H1 (cell line): ENCODE measurements at regions not wholly inside any gene's neighbourhood (a gene's known extent, or its start where the extent isn't known, plus 50 kb on each side); places are given as distances from the start of the nearest gene placed in this dataset.

Experiments used
- CTCF ChIA-PET: fragments of 300-600 bp; sonication (Branson Sonifier 250); formaldehyde crosslinking; loops from one replicate; lab custom pipeline; 2021; ENCODE audit not compliant: partially characterized antibody; lab: Charles Lee
- POLR2A ChIA-PET: fragments of 300-600 bp; sonication (Branson Sonifier 250); formaldehyde crosslinking; loops from one replicate; lab custom pipeline; 2021; ENCODE audit warnings: inconsistent platforms; ENCODE audit not compliant: partially characterized antibody; lab: Charles Lee
- DNase-seq, 2 experiments: peaks; one replicate each; pipeline versions ENCODE4 v3.0.0 to v3.0.0-alpha.2; 2010 to 2022; ENCODE audit warnings: low spot score in 2 of 2, low read depth in 1 of 2, mixed read lengths in 1 of 2
- FAIRE-seq: peaks from 2 replicates; lab custom pipeline; 2011; peaks lifted over from hg19 to GRCh38; lab: Jason Lieb, UNC
- H2AFZ ChIP-seq: 2 replicates; pipeline ENCODE4 v1.8.1; 2012; ENCODE audit warnings: low read length, inconsistent platforms
- H2AK5ac ChIP-seq: 2 replicates; pipeline ENCODE4 v1.6.1; 2013; ENCODE audit warnings: low read depth, low read length
- H2BK120ac ChIP-seq: replicated peaks from 2 replicates; pipeline ENCODE3; 2013; ENCODE audit warnings: low read depth, low read length, inconsistent platforms
- H2BK12ac ChIP-seq: 2 replicates; pipeline ENCODE4 v1.6.1; 2013; ENCODE audit warnings: low read depth, low read length
- H2BK15ac ChIP-seq: 2 replicates; pipeline ENCODE4 v1.6.1; 2013; ENCODE audit warnings: low read length
- H2BK20ac ChIP-seq: 2 replicates; pipeline ENCODE4 v1.6.1; 2013; ENCODE audit warnings: low read length
- H2BK5ac ChIP-seq: 2 replicates; pipeline ENCODE4 v1.6.1; 2013; ENCODE audit warnings: low read depth, low read length
- H3K14ac ChIP-seq: 2 replicates; pipeline ENCODE4 v1.6.1; 2013; ENCODE audit warnings: inconsistent platforms; ENCODE audit not compliant: insufficient read length
- H3K18ac ChIP-seq: 2 replicates; pipeline ENCODE4 v1.6.1; 2013; ENCODE audit warnings: low read length; ENCODE audit errors: extremely low read depth
- H3K23ac ChIP-seq: 2 replicates; pipeline ENCODE4 v1.6.1; 2013; ENCODE audit warnings: inconsistent platforms; ENCODE audit not compliant: insufficient read length
- H3K23me2 ChIP-seq: 2 replicates; pipeline ENCODE4 v1.6.1; 2013; ENCODE audit warnings: low read depth, low read length
- H3K27ac ChIP-seq: 2 replicates; pipeline ENCODE4 v1.6.1; 2011; ENCODE audit warnings: low read depth, low read length, inconsistent platforms
- H3K27me3 ChIP-seq, 4 experiments: replicated peaks in 1 of 4; 1 replicate in 1 of 4; 2 replicates in 3 of 4; pipeline versions ENCODE4 v1.6.1 to v1.8.1; 2011 to 2013; ENCODE audit warnings: low read length in 3 of 4, mild to moderate bottlenecking in 3 of 4, inconsistent platforms in 2 of 4, mixed read lengths in 2 of 4, moderate library complexity in 1 of 4; ENCODE audit not compliant: control insufficient read depth in 3 of 4, insufficient read depth in 3 of 4; ENCODE audit errors: extremely low read depth in 1 of 4
- H3K36me3 ChIP-seq, 4 experiments: 2 replicates each; pipeline versions ENCODE4 v1.6.1 to v1.8.1; 2011 to 2013; ENCODE audit warnings: mild to moderate bottlenecking in 4 of 4, low read length in 3 of 4, moderate library complexity in 2 of 4, control low read depth in 1 of 4, inconsistent platforms in 1 of 4; ENCODE audit not compliant: insufficient read depth in 4 of 4, control insufficient read depth in 2 of 4
- H3K4ac ChIP-seq: replicated peaks from 2 replicates; pipeline ENCODE3; 2013; ENCODE audit warnings: low read length, low read depth, mixed read lengths, inconsistent platforms; ENCODE audit not compliant: insufficient read length
- H3K4me1 ChIP-seq, 4 experiments: replicated peaks in 1 of 4; 1 replicate in 1 of 4; 2 replicates in 3 of 4; pipeline versions ENCODE4 v1.6.1 to v1.8.1; 2011 to 2013; ENCODE audit warnings: low read length in 3 of 4, inconsistent platforms in 2 of 4, mixed read lengths in 1 of 4; ENCODE audit not compliant: insufficient read depth in 4 of 4, control insufficient read depth in 3 of 4
- H3K4me2 ChIP-seq, 2 experiments: 2 replicates each; pipeline versions ENCODE4 v1.6.1 to v1.8.1; 2011 to 2013; ENCODE audit warnings: low read depth in 2 of 2, low read length in 2 of 2, control low read depth in 1 of 2, inconsistent platforms in 1 of 2, mild to moderate bottlenecking in 1 of 2; ENCODE audit not compliant: insufficient read depth in 1 of 2
- H3K4me3 ChIP-seq, 4 experiments: fragments of 200-600, 300-600 bp in 1 of 4; sonication (generic), shearing (Covaris generic), sonication (Bioruptor Twin) in 1 of 4; 2 replicates each; pipeline versions ENCODE4 v1.5.1 to v1.8.1; 2011 to 2016; ENCODE audit warnings: low read length in 4 of 4, low read depth in 3 of 4, control low read depth in 2 of 4, inconsistent platforms in 2 of 4, mild to moderate bottlenecking in 2 of 4, mixed read lengths in 1 of 4, moderate library complexity in 1 of 4; ENCODE audit not compliant: insufficient read depth in 2 of 4; ENCODE audit errors: extremely low read depth in 1 of 4
- H3K56ac ChIP-seq: replicated peaks from 2 replicates; pipeline ENCODE3; 2013; ENCODE audit warnings: low read depth, mild to moderate bottlenecking, mixed read lengths, low read length, inconsistent platforms; ENCODE audit not compliant: insufficient read length
- H3K79me1 ChIP-seq: 2 replicates; pipeline ENCODE4 v1.6.1; 2013; ENCODE audit warnings: low read depth, low read length, control low read depth
- H3K79me2 ChIP-seq, 2 experiments: 2 replicates each; pipeline versions ENCODE4 v1.6.1 to v1.8.1; 2012 to 2013; ENCODE audit warnings: low read length in 2 of 2, mild to moderate bottlenecking in 2 of 2, inconsistent platforms in 1 of 2; ENCODE audit not compliant: insufficient read depth in 2 of 2, control insufficient read depth in 1 of 2
- H3K9ac ChIP-seq, 4 experiments: replicated peaks in 1 of 4; 1 replicate in 1 of 4; 2 replicates in 3 of 4; pipeline versions ENCODE4 v1.6.1 to v1.8.1; 2011 to 2013; ENCODE audit warnings: low read depth in 3 of 4, low read length in 3 of 4, control low read depth in 2 of 4, mild to moderate bottlenecking in 2 of 4, moderate library complexity in 2 of 4, inconsistent platforms in 1 of 4; ENCODE audit errors: extremely low read depth in 1 of 4
- H3K9me3 ChIP-seq, 2 experiments: 2 replicates each; pipeline versions ENCODE4 v1.6.1 to v1.8.1; 2012 to 2013; ENCODE audit warnings: mild to moderate bottlenecking in 2 of 2, moderate library complexity in 2 of 2, control low read depth in 1 of 2, inconsistent platforms in 1 of 2, low read depth in 1 of 2, low read length in 1 of 2, mixed read lengths in 1 of 2; ENCODE audit not compliant: insufficient read depth in 2 of 2
- H4K20me1 ChIP-seq, 2 experiments: replicated peaks in 1 of 2; 2 replicates each; pipeline versions ENCODE3 to v1.8.1; 2011 to 2013; ENCODE audit warnings: inconsistent platforms in 2 of 2, low read length in 2 of 2, mild to moderate bottlenecking in 1 of 2; ENCODE audit not compliant: insufficient read depth in 2 of 2, control insufficient read depth in 1 of 2
- H4K5ac ChIP-seq: 2 replicates; pipeline ENCODE4 v1.6.1; 2013; ENCODE audit warnings: low read length, low read depth, mixed read lengths, inconsistent platforms; ENCODE audit not compliant: insufficient read length
- H4K8ac ChIP-seq: 2 replicates; pipeline ENCODE4 v1.8.0; 2013; ENCODE audit warnings: mild to moderate bottlenecking, moderate library complexity, low read length, inconsistent platforms; ENCODE audit not compliant: insufficient read depth; ENCODE audit errors: extremely low read depth
- H4K91ac ChIP-seq: replicated peaks from 2 replicates; pipeline ENCODE3; 2013; ENCODE audit warnings: low read length, mixed read lengths, inconsistent platforms; ENCODE audit not compliant: insufficient read length
- ASH2L ChIP-seq: fragments of 200-600, 300-600 bp; sonication (generic); IDR thresholded peaks from one replicate; pipeline ENCODE4 v1.7.1; 2017; ENCODE audit warnings: low read length
- ATF2 ChIP-seq: IDR thresholded peaks from 2 replicates; pipeline ENCODE4 v1.6.1; 2012; ENCODE audit warnings: low read length, inconsistent platforms
- ATF3 ChIP-seq: IDR thresholded peaks from 2 replicates; pipeline ENCODE4 v1.6.1; 2011; ENCODE audit warnings: low read depth, mild to moderate bottlenecking, low read length; ENCODE audit not compliant: insufficient read depth
- BACH1 ChIP-seq: IDR thresholded peaks from 2 replicates; pipeline ENCODE4 v1.6.1; 2012; ENCODE audit warnings: low read length, improper control_type of control experiment
- CEBPB ChIP-seq: IDR thresholded peaks from 2 replicates; pipeline ENCODE4 v1.6.1; 2012; ENCODE audit warnings: low read depth, low read length
- CREB1 ChIP-seq: IDR thresholded peaks from 2 replicates; pipeline ENCODE4 v1.6.1; 2012; ENCODE audit warnings: inconsistent platforms
- GTF2F1 ChIP-seq: IDR thresholded peaks from 2 replicates; pipeline ENCODE4 v1.6.1; 2012; ENCODE audit warnings: low read depth, low read length, improper control_type of control experiment, borderline replicate concordance
- JUN ChIP-seq: IDR thresholded peaks from 2 replicates; pipeline ENCODE4 v1.6.1; 2011; ENCODE audit warnings: low read depth, mild to moderate bottlenecking, improper control_type of control experiment, low read length
- PHF8 ChIP-seq: fragments of 200-600 bp; sonication (generic); conservative IDR thresholded peaks from 2 replicates; pipeline ENCODE4 v1.7.1; 2012; ENCODE audit warnings: low read depth, mild to moderate bottlenecking, inconsistent platforms, low read length, moderate library complexity
- RAD21 ChIP-seq, 2 experiments: IDR thresholded peaks in 1 of 2; conservative IDR thresholded peaks in 1 of 2; 2 replicates each; pipeline ENCODE4 v1.6.1; 2011; ENCODE audit warnings: low read depth in 2 of 2, low read length in 2 of 2, improper control_type of control experiment in 1 of 2, inconsistent platforms in 1 of 2, mild to moderate bottlenecking in 1 of 2, moderate library complexity in 1 of 2
- RNF2 ChIP-seq: fragments of 200-900, 300-1000 bp; sonication (generic); IDR thresholded peaks from 2 replicates; pipeline ENCODE4 v1.7.1; 2016; ENCODE audit warnings: borderline replicate concordance, low read depth, mild to moderate bottlenecking, antibody characterized with exemption, low read length; ENCODE audit not compliant: poor library complexity, severe bottlenecking; ENCODE audit errors: missing control alignments
- WGBS, 2 experiments: shearing (Covaris generic) in 1 of 2; methylation state at CpG; one replicate each; pipeline versions ENCODE4 v1.1.6 to v1.1.7; 2013 to 2015; ENCODE audit warnings: low lambda C conversion rate in 2 of 2, mixed read lengths in 2 of 2, inconsistent platforms in 1 of 2, low coverage in 1 of 2, missing lambda C conversion rate in 1 of 2; ENCODE audit not compliant: insufficient replicate concordance in 2 of 2, insufficient coverage in 1 of 2, insufficient read length in 1 of 2; ENCODE audit errors: extremely low coverage in 1 of 2, missing lambda C conversion rate in 1 of 2; 5-methylcytosine and 5-hydroxymethylcytosine counted together

- Histone ChIP-seq H3K9ac (no peak overlapping the region), H3K4me2 (no peak overlapping the region), H2BK120ac (no peak overlapping the region), H2BK15ac (no peak overlapping the region), H3K23ac (no peak overlapping the region), H3K14ac (no peak overlapping the region), H4K91ac (no peak overlapping the region), H2BK20ac (no peak overlapping the region), H2BK12ac (no peak overlapping the region), H4K5ac (no peak overlapping the region), H2AFZ (no peak overlapping the region), H2AK5ac (no peak overlapping the region), H3K18ac (no peak overlapping the region), H4K20me1 (no peaks in the 10 kb centered on the region), H3K4me3 (no peak overlapping the region), H3K4me1 (no peaks in the 10 kb centered on the region), H4K8ac (no peak overlapping the region), H3K4ac (no peak overlapping the region), H3K9me3 (no peaks in the 10 kb centered on the region), H3K79me2 (no peaks in the 10 kb centered on the region), H3K23me2 (no peaks in the 10 kb centered on the region), H3K56ac (no peak overlapping the region), H3K27me3 (peaks cover 0 to 1% (median 0%) of the 10 kb centered on the region in 4 experiments; a peak in 2 of 7 replicates), H2BK5ac (no peak overlapping the region), H3K36me3 (no peaks in the 10 kb centered on the region), H3K27ac (no peak overlapping the region), H3K79me1 (no peaks in the 10 kb centered on the region)
- POLR2A ChIA-PET: interaction anchor here (0.6 kb wide), 1 partner anchor 108 kb away, joined by 4 read pairs; no protein-coding TSS in a partner anchor
- TF ChIP-seq ASH2L (no peak), BACH1 (no peak), CEBPB (no peak), CREB1 (no peak), ATF3 (no peak), RNF2 (no peak), PHF8 (no peak), GTF2F1 (no peak), JUN (no peak), RAD21 (IDR thresholded peaks at IDR 0.05 in 1 of 2, conservative IDR thresholded peaks at IDR 0.05 in 1 of 2; ENCODE audit: low read depth in 2 of 2, low read length in 2 of 2) (no peak), ATF2 (no peak)
- CTCF ChIA-PET: interaction anchor here (0.8 to 2.3 kb wide), 5 partner anchors 13 to 76 kb away, joined by 3 to 8 read pairs (median 3); no protein-coding TSS in a partner anchor
- WGBS, 2 experiments: 86% methylated on average over 5 of the region's 5 CpGs; no CpG with 5 or more reads in 1 of the 2 experiments
- DNase-seq: no peak
- FAIRE-seq: no peak
Measured at GRCh38 chr2:217636578-217636977, 366.2 kb downstream of the TNS1 start.
